IPS DF 19.7 (cell line): ENCODE measurements at regions not wholly inside any gene's neighbourhood (a gene's known extent, or its start where the extent isn't known, plus 50 kb on each side); places are given as distances from the start of the nearest gene placed in this dataset.

Experiments used
- DNase-seq: peaks from one replicate; pipeline ENCODE4 v3.0.0-alpha.2; 2013; ENCODE audit warnings: low read depth, low spot score

- no peak for DNase-seq
Observed at GRCh38 chr14:98348505-98348904, 923.5 kb downstream of the BCL11B start.

- DNase-seq: no peak
Observed at GRCh38 chr14:98350213-98350612, 921.8 kb downstream of the BCL11B start.

GRCh38 chr14:98364961-98365360 is 907.0 kb downstream of the BCL11B start:
- no peak for DNase-seq

GRCh38 chr14:98366429-98366828 is 905.6 kb downstream of the BCL11B start:
- no peak for DNase-seq

- DNase-seq: no peak
Observed at GRCh38 chr14:98368221-98368620, 903.8 kb downstream of the BCL11B start.

- DNase-seq: no peak
Observed at GRCh38 chr14:98368916-98369315, 903.1 kb downstream of the BCL11B start.

GRCh38 chr14:98369344-98369743 is 902.7 kb downstream of the BCL11B start:
- DNase-seq: no peak

- DNase-seq: no peak
Observed at GRCh38 chr14:98370352-98370751, 901.6 kb downstream of the BCL11B start.

- DNase-seq: no peak
Observed at GRCh38 chr14:98371141-98371540, 900.9 kb downstream of the BCL11B start.

GRCh38 chr14:98374136-98374535 is 897.9 kb downstream of the BCL11B start:
- DNase-seq: no peak

- no peak for DNase-seq
Observed at GRCh38 chr14:98375566-98375965, 896.4 kb downstream of the BCL11B start.

GRCh38 chr14:98379830-98380229 is 892.2 kb downstream of the BCL11B start:
- DNase-seq: no peak

GRCh38 chr14:98382662-98383061 is 889.3 kb downstream of the BCL11B start:
- DNase-seq: no peak

GRCh38 chr14:98385851-98386250 is 886.1 kb downstream of the BCL11B start:
- no peak for DNase-seq

GRCh38 chr14:98391061-98391460 is 880.9 kb downstream of the BCL11B start:
- DNase-seq: no peak

GRCh38 chr14:98393527-98393926 is 878.5 kb downstream of the BCL11B start:
- no peak for DNase-seq

- no peak for DNase-seq
Observed at GRCh38 chr14:98404811-98405210, 867.2 kb downstream of the BCL11B start.

GRCh38 chr14:98408024-98408555 is 863.9 kb downstream of the BCL11B start:
- no peak for DNase-seq

GRCh38 chr14:98408713-98409112 is 863.3 kb downstream of the BCL11B start:
- no peak for DNase-seq

GRCh38 chr14:98411154-98411553 is 860.8 kb downstream of the BCL11B start:
- DNase-seq: no peak

- DNase-seq: no peak
Observed at GRCh38 chr14:98412431-98412830, 859.6 kb downstream of the BCL11B start.

GRCh38 chr14:98415766-98416165 is 856.2 kb downstream of the BCL11B start:
- no peak for DNase-seq

- no peak for DNase-seq
Observed at GRCh38 chr14:98417001-98417400, 855.0 kb downstream of the BCL11B start.

- no peak for DNase-seq
Observed at GRCh38 chr14:98428483-98428994, 843.5 kb downstream of the BCL11B start.
